Sigmoid colon (tissue), 6 donors: ENCODE measurements at regions not wholly inside any gene's neighbourhood (a gene's known extent, or its start where the extent isn't known, plus 50 kb on each side); places are given as distances from the start of the nearest gene placed in this dataset.

Source experiments
- DNase-seq: peaks from one replicate; pipeline ENCODE4 v3.0.0-alpha.2; 2019
- H3K27ac ChIP-seq, 4 donors: fragments of 200-600 bp; sonication (generic); one replicate each; pipeline ENCODE4 v1.5.1; 2016 to 2019; ENCODE audit warnings: mild to moderate bottlenecking in 1 of 4
- H3K27me3 ChIP-seq, 3 donors: fragments of 200-600 bp; sonication (generic); one replicate each; pipeline ENCODE4 v1.5.1; 2019; ENCODE audit warnings: mild to moderate bottlenecking in 1 of 3
- H3K36me3 ChIP-seq, 4 donors: fragments of 200-600 bp; sonication (generic); one replicate each; pipeline ENCODE4 v1.5.1; 2016 to 2019
- H3K4me1 ChIP-seq, 4 donors: fragments of 200-600 bp; sonication (generic); one replicate each; pipeline ENCODE4 v1.5.1; 2017 to 2019
- H3K4me3 ChIP-seq, 4 donors: fragments of 200-600 bp; sonication (generic); one replicate each; pipeline ENCODE4 v1.5.1; 2017 to 2019; ENCODE audit warnings: mild to moderate bottlenecking in 2 of 4, moderate library complexity in 1 of 4
- H3K9me3 ChIP-seq, 4 donors: fragments of 200-600 bp in 3 of 4; sonication (generic) in 3 of 4; one replicate each; pipeline versions ENCODE4 v1.5.1 to v1.6.1; 2013 to 2019
- EP300 ChIP-seq, 4 donors: sonication (generic); formaldehyde crosslinking; IDR thresholded peaks; one replicate each; pipeline ENCODE4 v1.6.1; 2017; ENCODE audit warnings: antibody characterized with exemption in 4 of 4
- POLR2A ChIP-seq, 2 donors: fragments of 450-650 bp; IDR thresholded peaks; one replicate each; pipeline ENCODE4 v1.6.1; 2016; ENCODE audit warnings: antibody characterized with exemption in 2 of 2, mild to moderate bottlenecking in 2 of 2, moderate library complexity in 2 of 2
- POLR2AphosphoS5 ChIP-seq, 4 donors: sonication (generic); formaldehyde crosslinking; IDR thresholded peaks; one replicate each; pipeline ENCODE4 v1.6.1; 2017; ENCODE audit warnings: antibody characterized with exemption in 4 of 4
- WGBS, 2 donors: extraction: QIAGEN DNeasy Blood & Tissue Kit; methylation state at CpG; one replicate each; pipeline ENCODE4 v1.1.7; 2013; 5-methylcytosine and 5-hydroxymethylcytosine counted together
- intact Hi-C: fragments of 100-400 bp; cut with DNase I; formaldehyde crosslinking; loops from one replicate; pipeline ENCODE4 v1.15.1; 2023
- TF ChIP-seq, protein P1 (sequence below), 4 experiments: fragments of 450-650 bp in 3 of 4; fragments of 200-600 bp in 1 of 4; IDR thresholded peaks; one replicate each; pipeline ENCODE4 v1.5.1; 2016 to 2019; ENCODE audit warnings: antibody characterized with exemption in 4 of 4, mild to moderate bottlenecking in 3 of 4, moderate library complexity in 2 of 4
- donor health status: healthy with polysubstance abuse.
- donor health status: healthy.

- no peak for DNase-seq
- 65 to 66% methylated on average over 5 of the region's 5 CpGs for WGBS, 2 donors
- no peak overlapping the region for H3K4me3 ChIP-seq
- H3K27me3 ChIP-seq, result no peaks in the 10 kb centered on the region
- TF ChIP-seq POLR2AphosphoS5 (IDR thresholded peaks at IDR 0.05), result no peak
- TF ChIP-seq, protein P1, sequence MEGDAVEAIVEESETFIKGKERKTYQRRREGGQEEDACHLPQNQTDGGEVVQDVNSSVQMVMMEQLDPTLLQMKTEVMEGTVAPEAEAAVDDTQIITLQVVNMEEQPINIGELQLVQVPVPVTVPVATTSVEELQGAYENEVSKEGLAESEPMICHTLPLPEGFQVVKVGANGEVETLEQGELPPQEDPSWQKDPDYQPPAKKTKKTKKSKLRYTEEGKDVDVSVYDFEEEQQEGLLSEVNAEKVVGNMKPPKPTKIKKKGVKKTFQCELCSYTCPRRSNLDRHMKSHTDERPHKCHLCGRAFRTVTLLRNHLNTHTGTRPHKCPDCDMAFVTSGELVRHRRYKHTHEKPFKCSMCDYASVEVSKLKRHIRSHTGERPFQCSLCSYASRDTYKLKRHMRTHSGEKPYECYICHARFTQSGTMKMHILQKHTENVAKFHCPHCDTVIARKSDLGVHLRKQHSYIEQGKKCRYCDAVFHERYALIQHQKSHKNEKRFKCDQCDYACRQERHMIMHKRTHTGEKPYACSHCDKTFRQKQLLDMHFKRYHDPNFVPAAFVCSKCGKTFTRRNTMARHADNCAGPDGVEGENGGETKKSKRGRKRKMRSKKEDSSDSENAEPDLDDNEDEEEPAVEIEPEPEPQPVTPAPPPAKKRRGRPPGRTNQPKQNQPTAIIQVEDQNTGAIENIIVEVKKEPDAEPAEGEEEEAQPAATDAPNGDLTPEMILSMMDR (IDR thresholded peaks at IDR 0.05), result no peak
- TF ChIP-seq EP300 (IDR thresholded peaks at IDR 0.05), result no peak
- TF ChIP-seq POLR2A (IDR thresholded peaks at IDR 0.05), result no peak
- no peak overlapping the region for H3K27ac ChIP-seq
- H3K9me3 ChIP-seq, result no peaks in the 10 kb centered on the region
- intact Hi-C loops, result no loop called here
- no peaks in the 10 kb centered on the region for H3K36me3 ChIP-seq
- H3K4me1 ChIP-seq, result peaks cover 0 to 37% (median 25%) of the 10 kb centered on the region in 4 donors
These were observed 549.9 kb downstream of the MIAT start for GRCh38 chr22:27207266-27207665.

- DNase-seq, result no peak
- WGBS, 2 donors, result 48 to 52% methylated on average over 4 of the region's 4 CpGs
- TF ChIP-seq POLR2A (IDR thresholded peaks at IDR 0.05) (no peak), POLR2AphosphoS5 (IDR thresholded peaks at IDR 0.05) (no peak), EP300 (IDR thresholded peaks at IDR 0.05) (no peak)
- TF ChIP-seq, protein P1 (IDR thresholded peaks at IDR 0.05), result no peak
- Histone ChIP-seq H3K36me3 (no peaks in the 10 kb centered on the region), H3K4me1 (peaks cover 0 to 33% (median 24%) of the 10 kb centered on the region in 4 donors), H3K27me3 (no peaks in the 10 kb centered on the region), H3K27ac (no peak overlapping the region), H3K9me3 (no peaks in the 10 kb centered on the region), H3K4me3 (no peak overlapping the region)
- intact Hi-C loops, result no loop called here
These were observed 550.5 kb downstream of the MIAT start for GRCh38 chr22:27207907-27208306.

DNA sequence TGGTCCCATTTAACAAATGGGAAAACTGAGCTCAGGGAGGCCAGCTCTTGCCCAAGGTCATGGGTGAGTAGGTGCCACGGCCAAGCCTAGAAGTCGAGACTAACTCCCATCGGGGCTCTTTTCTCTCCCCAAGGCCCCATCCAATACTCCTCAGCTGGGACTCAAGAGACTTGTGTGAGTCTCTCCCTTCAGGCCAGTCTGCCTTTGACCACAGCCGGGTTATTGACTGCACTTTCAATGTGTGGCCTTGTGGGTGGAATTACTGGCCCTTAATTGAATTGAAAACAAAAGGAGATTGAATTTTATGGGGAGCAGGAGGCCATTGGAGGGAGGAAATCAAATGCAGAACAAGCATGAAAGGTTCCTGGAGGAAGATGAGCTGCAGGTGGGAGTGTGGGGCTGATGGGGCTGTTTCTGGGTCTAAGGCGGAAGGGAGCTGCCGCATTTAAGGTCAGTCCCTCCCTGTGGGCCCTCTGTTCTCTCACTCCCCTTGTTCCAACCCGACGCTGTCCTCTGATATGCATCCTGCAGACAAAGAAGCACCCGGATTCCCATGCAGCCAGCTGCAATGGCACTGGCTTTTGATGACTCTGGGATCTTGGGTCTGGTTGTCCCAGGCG lies 552.8 kb downstream of the MIAT start:
- intact Hi-C loops, result no loop called here
- Histone ChIP-seq H3K4me3 (no peak overlapping the region), H3K36me3 (no peaks in the 10 kb centered on the region), H3K27me3 (no peaks in the 10 kb centered on the region), H3K9me3 (no peaks in the 10 kb centered on the region), H3K4me1 (peaks cover 0 to 50% (median 32%) of the 10 kb centered on the region in 4 donors), H3K27ac (no peak overlapping the region)
- WGBS, 2 donors, result 71 to 76% methylated on average over 10 of the region's 10 CpGs
- no peak for TF ChIP-seq POLR2A (IDR thresholded peaks at IDR 0.05)
- TF ChIP-seq EP300 (IDR thresholded peaks at IDR 0.05), result no peak
- no peak for TF ChIP-seq POLR2AphosphoS5 (IDR thresholded peaks at IDR 0.05)
- DNase-seq, result no peak

DNA sequence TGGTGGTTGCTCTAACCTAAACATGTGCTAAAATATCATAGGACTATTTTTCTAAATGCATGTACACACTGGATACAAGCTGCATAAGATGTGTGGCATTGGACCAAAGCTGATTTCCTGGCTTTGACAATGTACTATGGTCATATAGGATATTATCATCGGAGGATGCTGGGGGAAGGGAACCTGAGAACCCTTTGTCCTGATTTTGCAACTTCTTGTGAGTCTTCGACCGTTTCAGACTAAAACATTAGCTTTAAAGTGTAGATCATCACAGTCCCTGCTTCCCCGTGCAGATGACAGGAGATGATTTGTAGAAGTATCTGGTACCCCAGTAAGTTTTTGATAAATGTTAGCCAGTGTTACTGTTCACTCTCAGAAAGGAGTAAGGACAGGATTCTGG lies 554.7 kb downstream of the MIAT start:
- intact Hi-C loops, result loop anchor here (2.0 kb wide), 2 partner anchors 105 to 231 kb away; no protein-coding TSS in a partner anchor
- H3K4me1 ChIP-seq, result peaks cover 0 to 47% (median 35%) of the 10 kb centered on the region in 4 donors

DNA sequence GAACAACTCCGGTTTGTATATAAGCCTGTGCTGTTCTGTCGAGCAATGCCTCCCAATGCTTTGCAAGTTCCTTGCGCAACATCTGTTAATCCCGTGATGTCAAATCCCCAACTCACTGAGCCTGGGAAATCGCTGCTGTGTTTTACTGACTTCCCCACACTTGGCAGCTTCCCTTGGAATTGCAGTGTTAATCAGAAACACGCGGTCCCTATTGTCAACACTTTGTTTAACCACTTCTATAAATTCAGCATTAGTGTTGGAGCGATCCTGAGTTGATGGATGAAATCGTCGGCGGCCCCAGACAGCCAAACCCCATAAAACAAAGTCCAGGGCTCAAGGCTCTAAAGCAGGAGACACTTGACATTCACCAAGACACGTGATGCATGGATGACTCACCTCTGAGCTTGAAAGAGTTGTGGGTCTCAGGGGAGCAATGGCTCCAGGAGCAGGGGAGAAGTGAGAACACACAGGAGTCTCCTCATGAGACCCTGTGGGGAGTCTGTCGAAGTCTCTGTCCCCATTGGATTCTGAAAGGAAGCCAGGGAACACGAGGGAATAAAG lies 555.3 kb downstream of the MIAT start:
- Histone ChIP-seq H3K4me1 (peaks cover 0 to 47% (median 38%) of the 10 kb centered on the region in 4 donors), H3K9me3 (no peaks in the 10 kb centered on the region), H3K27me3 (no peaks in the 10 kb centered on the region), H3K36me3 (no peaks in the 10 kb centered on the region), H3K4me3 (no peak overlapping the region), H3K27ac (peak overlapping the region; percentile 69 to 80 (median 72))
- intact Hi-C loops, result loop anchor here (2.0 kb wide), 2 partner anchors 106 to 232 kb away; no protein-coding TSS in a partner anchor
- DNase-seq, result peak; percentile 97
- TF ChIP-seq POLR2AphosphoS5 (IDR thresholded peaks at IDR 0.05), result peak; percentile 89 to 97 (median 94)
- TF ChIP-seq, protein P1 (IDR thresholded peaks at IDR 0.05), result no peak
- TF ChIP-seq EP300 (IDR thresholded peaks at IDR 0.05), result peak; percentile 76 to 92 (median 86)
- no peak for TF ChIP-seq POLR2A (IDR thresholded peaks at IDR 0.05)
- WGBS, 2 donors, result 8 to 9% methylated on average over 14 of the region's 14 CpGs

More for the DNA sequence above, 554.7 kb downstream of the MIAT start:
- WGBS, 2 donors, result 23 to 30% methylated on average over 4 of the region's 4 CpGs
- DNase-seq, result no peak
- no peak overlapping the region for H3K4me3 ChIP-seq
- no peaks in the 10 kb centered on the region for H3K9me3 ChIP-seq
- H3K27me3 ChIP-seq, result no peaks in the 10 kb centered on the region
- H3K27ac ChIP-seq, result peak overlapping the region; percentile 62 to 80 (median 71)
- H3K36me3 ChIP-seq, result no peaks in the 10 kb centered on the region
- TF ChIP-seq, protein P1 (IDR thresholded peaks at IDR 0.05), result no peak
- TF ChIP-seq EP300 (IDR thresholded peaks at IDR 0.05), result no peak
- TF ChIP-seq POLR2A (IDR thresholded peaks at IDR 0.05), result no peak
- TF ChIP-seq POLR2AphosphoS5 (IDR thresholded peaks at IDR 0.05), result no peak
